GM23338 (cell line): ENCODE measurements at regions not wholly inside any gene's neighbourhood (a gene's known extent, or its start where the extent isn't known, plus 50 kb on each side); places are given as distances from the start of the nearest gene placed in this dataset.
"Not testable (repeated sequence)": the region's sequence is repeated elsewhere in the genome, so short reads cannot be mapped to it uniquely, and the experiment has no call there.

Experiments used
- CREB1 ChIP-seq: fragments of 250-450 bp; sonication (Bioruptor Pico); IDR thresholded peaks from 2 replicates; pipeline ENCODE4 v1.5.0; 2020; ENCODE audit warnings: low read depth, mild to moderate bottlenecking, moderate library complexity
- CTCF ChIP-seq, 2 experiments: fragments of 200-600 bp in 1 of 2; sonication (generic) in 1 of 2; conservative IDR thresholded peaks; 2 replicates each; pipeline versions ENCODE4 v1.5.1 to v1.6.1; 2016 to 2017; ENCODE audit warnings: antibody characterized with exemption in 2 of 2, low read depth in 2 of 2, mild to moderate bottlenecking in 2 of 2, moderate library complexity in 1 of 2
- ETS1 ChIP-seq: IDR thresholded peaks from 2 replicates; pipeline ENCODE4 v1.6.1; 2016; ENCODE audit warnings: antibody characterized with exemption
- EZH2 ChIP-seq: fragments of 200-600 bp; sonication (generic); IDR thresholded peaks from one replicate; pipeline ENCODE4 v1.8.0; 2017; ENCODE audit warnings: antibody characterized with exemption, mild to moderate bottlenecking, low read depth; ENCODE audit not compliant: unreplicated experiment
- EZH2phosphoT487 ChIP-seq: fragments of 200-600 bp; sonication (generic); IDR thresholded peaks from one replicate; pipeline ENCODE4 v1.8.1; 2018; ENCODE audit warnings: antibody characterized with exemption; ENCODE audit not compliant: unreplicated experiment
- JUNB ChIP-seq: IDR thresholded peaks from one replicate; pipeline ENCODE4 v1.6.1; 2016; ENCODE audit warnings: antibody characterized with exemption; ENCODE audit not compliant: unreplicated experiment
- NANOG ChIP-seq: IDR thresholded peaks from 2 replicates; pipeline ENCODE4 v1.6.1; 2016; ENCODE audit warnings: antibody characterized with exemption, borderline replicate concordance
- POLR2AphosphoS5 ChIP-seq: IDR thresholded peaks from 2 replicates; pipeline ENCODE4 v1.6.1; 2016; ENCODE audit warnings: antibody characterized with exemption, low read depth
- REST ChIP-seq: IDR thresholded peaks from one replicate; pipeline ENCODE4 v1.6.1; 2018; ENCODE audit warnings: antibody characterized with exemption; ENCODE audit not compliant: unreplicated experiment
- STAT1 ChIP-seq: IDR thresholded peaks from one replicate; pipeline ENCODE4 v1.6.1; 2016; ENCODE audit warnings: antibody characterized with exemption; ENCODE audit not compliant: unreplicated experiment
- ZNF331 ChIP-seq: fragments of 250-450 bp; sonication (Bioruptor Pico); IDR thresholded peaks from 2 replicates; pipeline ENCODE4 v1.5.0; 2020; ENCODE audit warnings: low read depth, mild to moderate bottlenecking, moderate library complexity

GRCh38 chr20:47909696-47910369 lies 124.6 kb upstream of the SULF2 start:
- not testable (repeated sequence) for TF ChIP-seq CTCF (conservative IDR thresholded peaks at IDR 0.05; ENCODE audit: low read depth in 2 of 2); EZH2; CREB1 (CRISPR knock-in tag); ETS1; POLR2AphosphoS5; JUNB; REST; STAT1; EZH2phosphoT487; NANOG; ZNF331 (CRISPR knock-in tag)
